PC-3 (cell line): ENCODE measurements at regions not wholly inside any gene's neighbourhood (a gene's known extent, or its start where the extent isn't known, plus 50 kb on each side); places are given as distances from the start of the nearest gene placed in this dataset.

ENCODE experiments used
- CTCF ChIP-seq: fragments of 300-600 bp; sonication (generic); conservative IDR thresholded peaks from 2 replicates; pipeline ENCODE4 v1.5.1; 2017; ENCODE audit warnings: antibody characterized with exemption, low read depth, mild to moderate bottlenecking, low read length
- EZH2 ChIP-seq: fragments of 300-600 bp; sonication (generic); IDR thresholded peaks from one replicate; pipeline ENCODE4 v1.6.1; 2017; ENCODE audit warnings: antibody characterized with exemption, mild to moderate bottlenecking, low read length; ENCODE audit not compliant: unreplicated experiment
- EZH2phosphoT487 ChIP-seq: fragments of 300-600 bp; sonication (generic); IDR thresholded peaks from 2 replicates; pipeline ENCODE4 v1.6.1; 2018; ENCODE audit warnings: mild to moderate bottlenecking, antibody characterized with exemption, low read length, borderline replicate concordance

GRCh38 chr16:11429123-11429522 is 83.9 kb downstream of the RMI2 start:
- TF ChIP-seq EZH2 (no peak), CTCF (no peak), EZH2phosphoT487 (no peak)
